Neural cell (in vitro differentiated cells): ENCODE measurements at regions not wholly inside any gene's neighbourhood (a gene's known extent, or its start where the extent isn't known, plus 50 kb on each side); places are given as distances from the start of the nearest gene placed in this dataset.

Experiments used
- CTCF ChIP-seq: fragments of 450-650 bp; IDR thresholded peaks from 2 replicates; pipeline ENCODE4 v1.5.1; 2014; ENCODE audit warnings: antibody characterized with exemption, mild to moderate bottlenecking, moderate library complexity; ENCODE audit not compliant: poor library complexity, severe bottlenecking
- EP300 ChIP-seq: fragments of 450-650 bp; conservative IDR thresholded peaks from 2 replicates; pipeline ENCODE4 v1.6.1; 2014; ENCODE audit warnings: antibody characterized with exemption, mild to moderate bottlenecking, moderate library complexity; ENCODE audit not compliant: poor library complexity, severe bottlenecking
- RAD21 ChIP-seq: fragments of 450-650 bp; conservative IDR thresholded peaks from 2 replicates; pipeline ENCODE4 v1.6.1; 2014; ENCODE audit warnings: antibody characterized with exemption, mild to moderate bottlenecking, moderate library complexity
- TAF1 ChIP-seq: IDR thresholded peaks from 2 replicates; pipeline ENCODE4 v1.6.1; 2012; ENCODE audit warnings: low read depth

- TF ChIP-seq TAF1 = no peak
- no peak for TF ChIP-seq RAD21
- no peak for TF ChIP-seq CTCF
- no peak for TF ChIP-seq EP300
Observed at GRCh38 chr16:51722467-51722866, 571.4 kb upstream of the SALL1 start.
